ENCODE measurements at regions not wholly inside any gene's neighbourhood (a gene's known extent, or its start where the extent isn't known, plus 50 kb on each side); places are given as distances from the start of the nearest gene placed in this dataset.

- no peak for TF ChIP-seq POLR2A (IDR thresholded peaks at IDR 0.05)
- no peak for TF ChIP-seq CTCF (IDR thresholded peaks at IDR 0.05 in 8 of 11, conservative IDR thresholded peaks at IDR 0.05 in 3 of 11)
- TF ChIP-seq POLR2AphosphoS5 (IDR thresholded peaks at IDR 0.05), result no peak
- 71 to 82% (median 80%) methylated on average over 3 of the region's 3 CpGs for WGBS, 5 donors
- no peak overlapping the region for H3K4me3 ChIP-seq
These were observed 203.4 kb upstream of the DPP10 start for GRCh38 chr2:114238910-114239559.

GRCh38 chr2:114248648-114249047 is 193.8 kb upstream of the DPP10 start:
- Histone ChIP-seq H3K36me3 (no peaks in the 10 kb centered on the region), H3K4me1 (no peaks in the 10 kb centered on the region), H3K27me3 (replicated peaks in 1 of 7) (no peaks in the 10 kb centered on the region), H3K4me3 (no peak overlapping the region), H3K27ac (no peak overlapping the region), H3K9me3 (no peaks in the 10 kb centered on the region)
- WGBS, 5 donors, result 71 to 84% (median 75%) methylated on average over 3 of the region's 3 CpGs
- DNase-seq, result no peak
- intact Hi-C loops (cut with DNase I; ENCODE audit: low total_unique reads), result no loop called here
- TF ChIP-seq CTCF (IDR thresholded peaks at IDR 0.05 in 8 of 11, conservative IDR thresholded peaks at IDR 0.05 in 3 of 11) (no peak), POLR2A (IDR thresholded peaks at IDR 0.05) (no peak), POLR2AphosphoS5 (IDR thresholded peaks at IDR 0.05) (no peak)

More at GRCh38 chr2:114238910-114239559, 203.4 kb upstream of the DPP10 start:
- H3K9me3 ChIP-seq, result peaks cover 0 to 12% (median 5%) of the 10 kb centered on the region in 8 donors
- intact Hi-C loops (cut with DNase I; ENCODE audit: low total_unique reads), result no loop called here
- H3K27ac ChIP-seq, result no peak overlapping the region
- no peaks in the 10 kb centered on the region for H3K36me3 ChIP-seq
- H3K4me1 ChIP-seq, result no peaks in the 10 kb centered on the region
- H3K27me3 ChIP-seq (replicated peaks in 1 of 7), result no peaks in the 10 kb centered on the region
- no peak for DNase-seq

- no peak for TF ChIP-seq POLR2AphosphoS5 (IDR thresholded peaks at IDR 0.05)
- TF ChIP-seq POLR2A (IDR thresholded peaks at IDR 0.05), result no peak
- TF ChIP-seq CTCF (IDR thresholded peaks at IDR 0.05 in 8 of 11, conservative IDR thresholded peaks at IDR 0.05 in 3 of 11), result no peak
- Histone ChIP-seq H3K9me3 (no peaks in the 10 kb centered on the region), H3K27ac (no peak overlapping the region), H3K4me3 (no peak overlapping the region), H3K36me3 (no peaks in the 10 kb centered on the region), H3K4me1 (no peaks in the 10 kb centered on the region), H3K27me3 (replicated peaks in 1 of 7) (no peaks in the 10 kb centered on the region)
- intact Hi-C loops (cut with DNase I; ENCODE audit: low total_unique reads), result no loop called here
- WGBS, 5 donors, result 91 to 98% (median 95%) methylated on average over 1 of the region's 1 CpG
- no peak for DNase-seq
These were observed 189.7 kb upstream of the DPP10 start for GRCh38 chr2:114252713-114253112.

- WGBS, 5 donors, result 57 to 89% (median 83%) methylated on average over 2 of the region's 2 CpGs
- no peak for DNase-seq
- no peaks in the 10 kb centered on the region for H3K36me3 ChIP-seq
- H3K27me3 ChIP-seq (replicated peaks in 1 of 7), result no peaks in the 10 kb centered on the region
- no peaks in the 10 kb centered on the region for H3K9me3 ChIP-seq
- H3K27ac ChIP-seq, result no peak overlapping the region
- no peak for TF ChIP-seq POLR2AphosphoS5 (IDR thresholded peaks at IDR 0.05)
- TF ChIP-seq POLR2A (IDR thresholded peaks at IDR 0.05), result no peak
- no peak for TF ChIP-seq CTCF (IDR thresholded peaks at IDR 0.05 in 8 of 11, conservative IDR thresholded peaks at IDR 0.05 in 3 of 11)
- no peak overlapping the region for H3K4me3 ChIP-seq
- H3K4me1 ChIP-seq, result no peaks in the 10 kb centered on the region
- intact Hi-C loops (cut with DNase I; ENCODE audit: low total_unique reads), result no loop called here
These were observed 187.6 kb upstream of the DPP10 start for GRCh38 chr2:114254875-114255274.
